Adrenal gland (tissue), 9 donors: ENCODE measurements at regions not wholly inside any gene's neighbourhood (a gene's known extent, or its start where the extent isn't known, plus 50 kb on each side); places are given as distances from the start of the nearest gene placed in this dataset.

Experiments used
- DNase-seq, 7 donors: peaks; one replicate each; pipeline ENCODE4 v3.0.0-alpha.2; 2019 to 2020
- H3K27ac ChIP-seq, 5 donors: fragments of 200-600 bp; sonication (generic) in 4 of 5; 1 replicate in 3 of 5; 2 replicates in 2 of 5; pipeline versions ENCODE4 v1.5.1 to v1.8.0; 2016 to 2020; ENCODE audit warnings: mild to moderate bottlenecking in 1 of 5
- H3K27me3 ChIP-seq: fragments of 200-600 bp; 2 replicates; pipeline ENCODE4 v1.8.0; 2021
- H3K36me3 ChIP-seq, 2 donors: fragments of 200-600 bp; replicated peaks in 1 of 2; 1 replicate in 1 of 2; 2 replicates in 1 of 2; pipeline versions ENCODE4 v1.5.1 to v1.8.0; 2018 to 2022
- H3K4me1 ChIP-seq, 2 donors: fragments of 200-600 bp; replicated peaks in 1 of 2; 1 replicate in 1 of 2; 2 replicates in 1 of 2; pipeline versions ENCODE4 v1.5.1 to v1.8.0; 2018 to 2021
- H3K4me3 ChIP-seq, 4 donors: fragments of 200-600 bp; sonication (generic) in 3 of 4; one replicate each; pipeline ENCODE4 v1.5.1; 2016 to 2018
- H3K9me3 ChIP-seq, 3 donors: fragments of 200-600 bp; sonication (generic) in 1 of 3; replicated peaks in 1 of 3; 1 replicate in 2 of 3; 2 replicates in 1 of 3; pipeline versions ENCODE4 v1.5.1 to v1.8.0; 2016 to 2021
- CTCF ChIP-seq, 6 experiments: fragments of 450-650 bp in 4 of 6; fragments of 200-600 bp in 2 of 6; sonication (generic) in 1 of 6; IDR thresholded peaks; 1 replicate in 5 of 6; 2 replicates in 1 of 6; pipeline versions ENCODE4 v1.5.1 to v1.8.0; 2016 to 2021; ENCODE audit warnings: antibody characterized with exemption in 6 of 6, mild to moderate bottlenecking in 2 of 6, moderate library complexity in 1 of 6
- POLR2A ChIP-seq, 2 donors: fragments of 450-650 bp; IDR thresholded peaks; one replicate each; pipeline ENCODE4 v1.6.1; 2017; ENCODE audit warnings: antibody characterized with exemption in 2 of 2, mild to moderate bottlenecking in 2 of 2, moderate library complexity in 1 of 2
- WGBS, 4 donors: extraction: QIAGEN DNeasy Blood & Tissue Kit in 2 of 4; methylation state at CpG; one replicate each; pipeline versions ENCODE4 v1.1.5 to v1.1.7; 2013 to 2017; 5-methylcytosine and 5-hydroxymethylcytosine counted together
- intact Hi-C, 2 donors: fragments of 100-400 bp; cut with DNase I; formaldehyde crosslinking; loops; one replicate each; pipeline versions ENCODE4 v1.14.1 to v1.15.0; 2022 to 2023
- donor health status: healthy with polysubstance abuse.
- donor health status: Bipolar disorder and iron deficiency.
- donor health status: DM: yes; HTN: yes; CAD: no.
- donor health status: DM: no; HTN: no; CAD: no.
- donor health status: DM: no; HTN: no; CAD: no.

- TF ChIP-seq POLR2A (IDR thresholded peaks at IDR 0.05) (no peak), CTCF (IDR thresholded peaks at IDR 0.05) (no peak)
- intact Hi-C loops = loop anchor here in 1 of 2 donors (10.0 kb wide), 1 partner anchor 135 kb away; no protein-coding TSS in a partner anchor
- H3K9me3 ChIP-seq = no peaks in the 10 kb centered on the region
- H3K4me3 ChIP-seq = no peak overlapping the region
- DNase-seq = no peak
- no peaks in the 10 kb centered on the region for H3K27me3 ChIP-seq
- H3K27ac ChIP-seq = no peak overlapping the region
- WGBS, 4 donors = 81 to 86% (median 82%) methylated on average over 8 of the region's 8 CpGs
- H3K36me3 ChIP-seq = no peaks in the 10 kb centered on the region
- H3K4me1 ChIP-seq = no peaks in the 10 kb centered on the region
Observed at GRCh38 chr2:100739735-100740432, 80.1 kb upstream of the NPAS2 start.

GRCh38 chr2:100741880-100742276 is 78.1 kb upstream of the NPAS2 start:
- WGBS, 4 donors = 86 to 98% (median 92%) methylated on average over 1 of the region's 1 CpG
- Histone ChIP-seq H3K4me1 (no peaks in the 10 kb centered on the region), H3K27me3 (no peaks in the 10 kb centered on the region), H3K27ac (peak overlapping the region in 1 of 5 donors; percentile 53), H3K9me3 (no peaks in the 10 kb centered on the region), H3K36me3 (no peaks in the 10 kb centered on the region), H3K4me3 (no peak overlapping the region)
- intact Hi-C loops = no loop called here
- no peak for DNase-seq
- no peak for TF ChIP-seq POLR2A (IDR thresholded peaks at IDR 0.05)
- TF ChIP-seq CTCF (IDR thresholded peaks at IDR 0.05) = no peak

- H3K27ac ChIP-seq = peak overlapping the region in 2 of 5 donors; percentile 37 to 53
- H3K36me3 ChIP-seq = no peaks in the 10 kb centered on the region
- no peaks in the 10 kb centered on the region for H3K4me1 ChIP-seq
- peak in 3 of 7 donors; percentile 32 to 61 (median 36) for DNase-seq
- 62 to 71% (median 67%) methylated on average over 12 of the region's 12 CpGs for WGBS, 4 donors
- H3K27me3 ChIP-seq = no peaks in the 10 kb centered on the region
- no peak overlapping the region for H3K4me3 ChIP-seq
- TF ChIP-seq POLR2A (IDR thresholded peaks at IDR 0.05) (no peak), CTCF (IDR thresholded peaks at IDR 0.05) (no peak)
- H3K9me3 ChIP-seq = no peaks in the 10 kb centered on the region
- intact Hi-C loops = no loop called here
Observed at GRCh38 chr2:100742277-100743254, 77.4 kb upstream of the NPAS2 start.

- Histone ChIP-seq H3K4me1 (no peaks in the 10 kb centered on the region), H3K4me3 (no peak overlapping the region), H3K9me3 (no peaks in the 10 kb centered on the region), H3K36me3 (no peaks in the 10 kb centered on the region), H3K27me3 (no peaks in the 10 kb centered on the region), H3K27ac (no peak overlapping the region)
- DNase-seq = no peak
- intact Hi-C loops = no loop called here
- 47 to 69% (median 57%) methylated on average over 5 of the region's 5 CpGs for WGBS, 4 donors
- TF ChIP-seq CTCF (IDR thresholded peaks at IDR 0.05) (no peak), POLR2A (IDR thresholded peaks at IDR 0.05) (no peak)
Observed at GRCh38 chr2:100743741-100744140, 76.2 kb upstream of the NPAS2 start.
